GM23248 (cell line): ENCODE measurements at regions not wholly inside any gene's neighbourhood (a gene's known extent, or its start where the extent isn't known, plus 50 kb on each side); places are given as distances from the start of the nearest gene placed in this dataset.

Experiments
- EZH2 ChIP-seq: fragments of 200-600 bp; sonication (generic); IDR thresholded peaks from 2 replicates; pipeline ENCODE4 v1.6.1; 2018; ENCODE audit warnings: antibody characterized with exemption, mild to moderate bottlenecking; ENCODE audit not compliant: insufficient read depth, poor library complexity, severe bottlenecking
- EZH2phosphoT487 ChIP-seq: fragments of 200-600 bp; sonication (generic); IDR thresholded peaks from 2 replicates; pipeline ENCODE4 v1.6.1; 2018; ENCODE audit warnings: antibody characterized with exemption, moderate library complexity, mild to moderate bottlenecking, low read depth; ENCODE audit not compliant: insufficient read depth

DNA sequence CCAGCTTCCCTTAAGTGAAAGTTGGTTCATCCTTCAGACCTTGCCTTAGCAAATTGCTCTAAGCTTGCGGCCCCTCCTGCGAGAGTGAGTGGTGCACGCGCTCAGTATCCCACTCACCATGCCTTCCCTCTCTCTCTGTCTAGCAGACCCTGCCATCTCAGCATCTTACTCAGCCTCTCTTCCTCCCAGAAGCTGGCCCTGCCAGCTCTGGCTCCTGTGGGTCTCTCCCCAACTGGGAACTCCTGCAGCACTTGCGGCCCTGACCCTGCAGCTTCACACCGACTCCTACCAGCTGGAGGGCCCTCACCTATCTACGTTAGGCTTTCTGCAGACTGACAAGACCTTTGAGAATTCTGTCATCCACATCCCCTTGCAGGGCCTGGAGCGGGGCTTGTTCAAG is 286.1 kb upstream of the TLE3 start:
- no peak for TF ChIP-seq EZH2
- no peak for TF ChIP-seq EZH2phosphoT487
